ENCODE measurements at regions not wholly inside any gene's neighbourhood (a gene's known extent, or its start where the extent isn't known, plus 50 kb on each side); places are given as distances from the start of the nearest gene placed in this dataset.

GRCh38 chr13:50079655-50080202, 64.5 kb downstream of the KCNRG start:
- TF ChIP-seq CTCF (IDR thresholded peaks at IDR 0.05) (no peak), EZH2 (IDR thresholded peaks at IDR 0.05; ENCODE audit: borderline replicate concordance, insufficient read depth, low read depth, low read length, poor library complexity, severe bottlenecking) (no peak)
